Stomach smooth muscle (tissue), 2 donors: ENCODE measurements at regions not wholly inside any gene's neighbourhood (a gene's known extent, or its start where the extent isn't known, plus 50 kb on each side); places are given as distances from the start of the nearest gene placed in this dataset.

ENCODE experiments used
- H3K27ac ChIP-seq: one replicate; pipeline ENCODE4 v1.7.0; 2013; ENCODE audit warnings: mild to moderate bottlenecking, low read length, inconsistent platforms
- H3K27me3 ChIP-seq, 2 donors: one replicate each; pipeline ENCODE4 v1.7.0; 2013; ENCODE audit warnings: low read length in 2 of 2; ENCODE audit not compliant: insufficient read depth in 2 of 2, control insufficient read depth in 1 of 2
- H3K36me3 ChIP-seq, 2 donors: one replicate each; pipeline ENCODE4 v1.7.0; 2013; ENCODE audit warnings: low read length in 2 of 2; ENCODE audit not compliant: control insufficient read depth in 2 of 2, insufficient read depth in 2 of 2
- H3K4me1 ChIP-seq: one replicate; pipeline ENCODE4 v1.7.0; 2013; ENCODE audit warnings: low read length; ENCODE audit not compliant: control insufficient read depth, insufficient read depth
- H3K4me3 ChIP-seq, 2 donors: one replicate each; pipeline ENCODE4 v1.7.0; 2013; ENCODE audit warnings: low read length in 2 of 2
- H3K9ac ChIP-seq, 2 donors: one replicate each; pipeline ENCODE4 v1.7.0; 2013; ENCODE audit warnings: low read length in 2 of 2, mild to moderate bottlenecking in 1 of 2
- H3K9me3 ChIP-seq, 2 donors: one replicate each; pipeline ENCODE4 v1.7.0; 2013; ENCODE audit warnings: low read length in 2 of 2; ENCODE audit not compliant: control insufficient read depth in 2 of 2
- donor health status: healthy.
- donor health status: Pancreatic carcinoma.

DNA sequence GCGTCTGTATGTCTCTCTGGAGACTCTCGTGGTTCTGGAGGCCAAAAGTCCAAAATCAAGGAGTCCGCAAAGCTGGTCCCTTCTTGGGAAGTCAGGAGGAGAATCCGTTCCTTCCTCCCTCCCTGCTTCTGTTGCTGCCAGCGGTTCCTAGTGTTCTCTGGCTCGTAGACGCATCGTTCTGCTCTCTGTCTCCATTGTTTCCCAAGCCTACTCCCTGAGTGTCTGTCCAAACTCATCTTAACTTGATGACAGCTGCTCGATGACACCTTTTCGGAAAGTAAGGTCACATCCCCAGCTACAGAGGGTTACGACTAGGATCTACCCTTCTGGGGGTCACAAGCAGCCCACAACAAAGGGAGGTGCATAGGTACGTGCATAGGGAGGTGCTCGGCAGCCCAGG, 80.7 kb upstream of the FOXF1 start:
- Histone ChIP-seq H3K4me3 (peak overlapping the region in 1 of 2 donors; percentile 8), H3K9ac (peak overlapping the region; percentile 51 to 64), H3K9me3 (no peaks in the 10 kb centered on the region), H3K36me3 (no peaks in the 10 kb centered on the region), H3K27me3 (no peaks in the 10 kb centered on the region), H3K4me1 (peaks cover 62% of the 10 kb centered on the region), H3K27ac (peak overlapping the region; percentile 97)

DNA sequence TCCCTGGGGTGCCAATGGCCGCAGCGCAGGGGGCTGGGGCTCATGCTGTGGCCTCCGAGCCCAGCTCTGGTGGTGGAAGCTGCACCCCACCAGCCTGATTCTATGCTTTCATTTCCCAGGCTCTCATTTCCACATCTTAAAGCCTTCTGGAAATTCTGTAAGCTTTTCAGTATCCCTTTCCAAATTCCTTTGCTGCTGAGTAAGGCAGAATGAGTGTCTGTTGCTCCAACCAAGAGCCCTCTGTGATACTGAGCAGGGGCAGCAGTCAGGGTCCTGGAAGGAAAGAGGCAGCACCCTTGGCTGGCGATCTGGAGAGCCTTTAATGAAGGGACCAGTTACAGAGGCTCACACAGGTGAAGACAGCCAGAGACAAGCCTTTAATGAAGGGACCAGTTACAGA, 79.5 kb upstream of the FOXF1 start:
- H3K4me1 ChIP-seq = peaks cover 54% of the 10 kb centered on the region
- H3K9ac ChIP-seq = peak overlapping the region; percentile 36 to 62
- no peaks in the 10 kb centered on the region for H3K27me3 ChIP-seq
- H3K36me3 ChIP-seq = no peaks in the 10 kb centered on the region
- H3K27ac ChIP-seq = peak overlapping the region; percentile 97
- no peaks in the 10 kb centered on the region for H3K9me3 ChIP-seq
- H3K4me3 ChIP-seq = no peak overlapping the region

DNA sequence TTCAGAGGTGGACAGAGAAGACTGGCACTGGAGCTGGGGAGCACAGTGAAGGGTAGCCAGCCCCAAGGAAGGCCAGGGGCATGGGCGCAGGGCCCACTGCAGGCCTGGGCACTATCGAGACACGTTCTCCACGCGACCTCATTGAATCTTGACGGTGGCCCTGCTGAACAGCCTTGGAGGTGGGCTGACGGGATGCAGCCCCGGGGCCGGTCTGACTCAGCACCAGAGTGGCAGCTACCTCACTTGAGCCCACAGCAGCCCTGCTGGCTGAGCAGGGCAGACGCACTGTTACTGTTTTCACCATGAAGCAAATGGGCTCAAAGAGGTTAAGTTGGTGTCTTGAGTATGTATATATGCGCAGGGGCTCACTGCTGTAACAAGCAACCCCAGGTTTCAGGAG, 78.8 kb upstream of the FOXF1 start:
- peaks cover 54% of the 10 kb centered on the region for H3K4me1 ChIP-seq

DNA sequence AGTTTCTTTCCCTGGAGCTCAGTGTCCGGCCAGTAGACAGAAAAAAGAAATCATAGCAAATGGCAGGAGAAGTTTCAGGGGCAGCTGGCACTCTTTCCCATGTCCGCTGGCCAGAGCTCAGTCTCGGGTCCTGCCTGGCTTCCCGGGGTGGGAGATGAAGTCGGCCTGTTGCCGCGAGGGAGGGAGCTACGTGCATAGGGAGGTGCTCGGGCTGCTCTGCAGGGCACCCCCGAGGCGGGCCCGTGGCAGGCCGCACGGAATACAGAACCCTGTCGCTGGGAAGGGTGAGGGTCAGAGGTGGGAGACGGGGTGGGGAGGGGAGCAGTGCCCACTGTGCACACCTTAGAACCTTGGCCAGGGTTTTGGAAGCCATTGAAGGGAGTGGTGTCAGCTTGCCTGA, 78.3 kb upstream of the FOXF1 start:
- peaks cover 54% of the 10 kb centered on the region for H3K4me1 ChIP-seq
- no peaks in the 10 kb centered on the region for H3K36me3 ChIP-seq
- H3K4me3 ChIP-seq = peak overlapping the region in 1 of 2 donors; percentile 54
- H3K9ac ChIP-seq = peak overlapping the region; percentile 62 to 71
- no peaks in the 10 kb centered on the region for H3K9me3 ChIP-seq
- no peaks in the 10 kb centered on the region for H3K27me3 ChIP-seq
- peak overlapping the region; percentile 97 for H3K27ac ChIP-seq

More for the DNA sequence above, 78.8 kb upstream of the FOXF1 start:
- H3K4me3 ChIP-seq = peak overlapping the region in 1 of 2 donors; percentile 15
- H3K9ac ChIP-seq = peak overlapping the region; percentile 62 to 71
- H3K9me3 ChIP-seq = no peaks in the 10 kb centered on the region
- no peaks in the 10 kb centered on the region for H3K36me3 ChIP-seq
- H3K27me3 ChIP-seq = no peaks in the 10 kb centered on the region
- peak overlapping the region; percentile 97 for H3K27ac ChIP-seq

DNA sequence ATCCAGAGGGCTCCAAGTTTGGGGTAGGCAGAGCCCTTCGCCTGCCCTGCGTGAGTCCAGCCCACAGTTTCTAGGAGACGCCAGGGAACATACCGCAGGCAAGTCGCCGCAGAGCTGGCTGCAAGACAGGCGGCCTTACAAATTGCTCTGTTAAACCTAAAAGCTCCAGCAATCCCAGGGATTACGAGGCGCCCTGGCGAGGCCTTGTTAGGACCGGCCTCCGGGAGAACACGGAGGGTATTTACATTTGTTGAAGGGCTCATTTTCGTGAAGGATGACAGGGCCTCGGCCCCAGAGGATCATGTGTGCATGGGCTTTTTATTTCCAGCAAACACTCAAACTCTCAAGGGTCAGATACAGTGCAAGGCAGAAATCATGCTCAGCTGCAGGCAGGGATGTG, 77.6 kb upstream of the FOXF1 start:
- Histone ChIP-seq H3K36me3 (no peaks in the 10 kb centered on the region), H3K4me3 (peak overlapping the region in 1 of 2 donors; percentile 54), H3K27me3 (no peaks in the 10 kb centered on the region), H3K4me1 (peaks cover 54% of the 10 kb centered on the region), H3K9me3 (no peaks in the 10 kb centered on the region), H3K9ac (peak overlapping the region; percentile 36 to 71), H3K27ac (peak overlapping the region; percentile 97)

DNA sequence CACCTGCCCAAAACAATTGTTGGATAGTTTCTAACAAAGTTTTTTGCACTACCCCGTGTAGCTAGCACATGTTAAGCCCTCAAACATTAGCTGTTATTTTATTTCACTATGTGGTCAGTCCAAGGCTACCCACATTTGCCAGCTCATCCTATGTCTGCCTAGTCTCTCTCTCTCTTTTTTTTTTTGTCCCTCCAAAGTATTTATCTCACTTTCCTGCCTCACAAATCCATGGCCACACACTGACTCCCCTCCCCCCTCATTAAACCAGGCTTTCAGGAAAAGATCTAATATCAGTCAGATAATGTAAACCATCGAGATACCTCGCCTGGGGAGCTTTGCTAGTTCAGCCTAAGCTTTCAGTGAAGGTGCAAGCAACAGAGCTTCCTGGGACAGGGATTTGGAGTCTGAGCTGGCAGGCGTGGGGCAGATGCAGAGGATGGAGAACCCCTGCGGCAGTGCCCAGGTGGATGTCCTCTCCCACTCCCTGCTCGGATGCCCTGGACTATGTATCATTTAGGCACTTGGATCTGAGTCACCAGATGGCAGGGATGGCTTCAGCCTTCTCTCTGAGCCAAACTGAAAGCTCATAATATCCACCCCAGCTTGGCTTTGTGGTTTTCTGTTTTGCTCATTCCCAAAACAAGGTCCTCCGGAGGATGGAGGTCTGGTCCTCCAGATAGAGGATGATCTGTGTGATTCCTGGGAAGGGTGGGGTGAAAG, 73.7 kb upstream of the FOXF1 start:
- H3K36me3 ChIP-seq = no peaks in the 10 kb centered on the region
- no peaks in the 10 kb centered on the region for H3K9me3 ChIP-seq
- H3K27ac ChIP-seq = no peak overlapping the region
- H3K4me3 ChIP-seq = no peak overlapping the region
- H3K4me1 ChIP-seq = peaks cover 34% of the 10 kb centered on the region
- no peaks in the 10 kb centered on the region for H3K27me3 ChIP-seq
- H3K9ac ChIP-seq = no peak overlapping the region

DNA sequence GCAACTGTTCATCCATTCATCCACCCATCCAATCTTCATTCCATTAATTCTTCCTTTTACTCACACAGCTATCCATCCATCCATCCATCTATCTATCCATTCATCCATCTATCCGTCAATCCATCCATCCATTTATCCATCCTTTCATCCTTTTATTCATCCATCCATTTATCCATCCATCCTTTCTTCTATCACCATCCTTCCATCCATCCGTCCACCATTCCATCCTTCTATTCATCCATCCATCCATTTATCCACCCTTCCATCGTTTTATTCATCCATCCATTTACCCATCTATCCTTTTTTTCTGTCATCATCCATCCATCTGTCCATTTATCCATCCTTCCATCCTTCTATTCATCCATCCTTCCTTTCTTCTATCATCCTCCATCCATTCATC, 73.0 kb upstream of the FOXF1 start:
- H3K27me3 ChIP-seq = no peaks in the 10 kb centered on the region
- peaks cover 33% of the 10 kb centered on the region for H3K4me1 ChIP-seq
- no peak overlapping the region for H3K9ac ChIP-seq
- H3K36me3 ChIP-seq = no peaks in the 10 kb centered on the region
- H3K4me3 ChIP-seq = no peak overlapping the region
- H3K9me3 ChIP-seq = no peaks in the 10 kb centered on the region
- no peak overlapping the region for H3K27ac ChIP-seq

DNA sequence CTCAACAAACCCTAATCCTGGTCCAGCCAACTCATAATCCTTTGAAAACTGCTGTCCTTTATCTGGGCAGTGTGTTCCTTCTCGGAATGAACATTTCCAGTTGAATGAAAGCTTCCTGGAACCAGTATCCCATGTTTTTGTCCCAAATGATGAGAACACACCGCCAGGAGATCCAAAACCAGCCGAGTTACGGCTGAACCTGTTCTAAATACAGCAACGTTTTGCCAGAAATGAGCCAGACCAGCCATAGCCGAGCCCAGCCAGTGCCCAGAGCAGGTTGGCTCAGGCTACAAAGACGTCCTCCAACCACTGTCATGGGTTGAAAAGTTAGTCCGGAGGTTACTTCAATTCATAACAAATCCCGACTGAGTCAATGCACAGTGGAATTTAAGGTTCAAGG, 67.6 kb upstream of the FOXF1 start:
- Histone ChIP-seq H3K9ac (peak overlapping the region in 1 of 2 donors; percentile 39), H3K4me1 (peaks cover 30% of the 10 kb centered on the region), H3K27me3 (no peaks in the 10 kb centered on the region), H3K36me3 (no peaks in the 10 kb centered on the region), H3K27ac (peak overlapping the region; percentile 78), H3K4me3 (no peak overlapping the region), H3K9me3 (no peaks in the 10 kb centered on the region)

DNA sequence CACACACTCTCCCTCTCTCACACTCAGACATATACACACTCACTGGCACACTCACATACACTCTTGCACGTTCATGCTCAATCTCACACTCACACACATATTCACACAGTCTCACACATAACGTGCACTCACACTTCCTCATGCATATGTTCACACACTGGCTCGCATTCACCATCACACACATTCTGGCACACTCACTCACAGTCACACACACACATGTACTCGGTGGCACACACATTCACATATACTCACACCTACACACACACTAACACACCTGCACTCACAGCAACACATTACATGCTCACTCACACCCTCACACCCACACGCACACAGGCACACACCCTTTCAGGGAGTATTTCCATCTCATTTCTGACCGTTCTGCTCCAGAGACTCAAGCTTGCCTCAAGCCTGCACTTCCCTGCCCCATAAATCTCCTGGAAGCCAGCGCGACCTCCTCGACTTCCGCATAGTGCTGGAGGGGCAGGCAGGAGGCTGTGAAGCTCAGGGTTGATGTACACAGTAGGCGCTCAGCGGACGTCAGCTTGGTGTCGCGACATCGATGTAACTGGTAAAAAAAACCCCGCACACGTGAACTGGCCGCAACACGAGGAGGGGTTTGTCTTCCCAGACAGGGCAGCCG, 66.7 kb upstream of the FOXF1 start:
- H3K27me3 ChIP-seq = no peaks in the 10 kb centered on the region
- H3K27ac ChIP-seq = no peak overlapping the region
- no peaks in the 10 kb centered on the region for H3K36me3 ChIP-seq
- no peaks in the 10 kb centered on the region for H3K9me3 ChIP-seq
- peaks cover 39% of the 10 kb centered on the region for H3K4me1 ChIP-seq
- H3K9ac ChIP-seq = no peak overlapping the region
- no peak overlapping the region for H3K4me3 ChIP-seq

DNA sequence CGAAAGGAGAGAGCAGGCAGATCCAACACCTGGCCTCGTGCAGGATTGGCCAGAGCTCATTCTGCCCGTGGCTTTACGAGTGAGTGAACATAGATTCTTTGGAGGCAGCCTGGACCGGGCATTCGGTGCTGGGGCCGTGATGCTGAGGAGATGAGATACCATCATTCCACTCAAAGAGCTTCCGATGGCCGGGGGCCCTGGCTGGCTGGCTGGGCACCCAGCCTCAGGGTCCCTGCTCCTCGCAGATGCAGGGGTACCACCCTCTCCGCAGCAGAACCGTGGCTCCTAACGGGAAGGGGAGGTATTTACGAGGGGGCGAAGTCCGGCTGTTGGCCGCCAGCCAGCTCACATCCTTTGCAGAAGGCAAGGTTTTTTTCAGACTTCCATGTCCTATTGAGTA, 66.1 kb upstream of the FOXF1 start:
- H3K4me1 ChIP-seq = peaks cover 43% of the 10 kb centered on the region
- no peak overlapping the region for H3K9ac ChIP-seq
- no peaks in the 10 kb centered on the region for H3K27me3 ChIP-seq
- H3K36me3 ChIP-seq = no peaks in the 10 kb centered on the region
- H3K4me3 ChIP-seq = no peak overlapping the region
- no peaks in the 10 kb centered on the region for H3K9me3 ChIP-seq
- no peak overlapping the region for H3K27ac ChIP-seq

DNA sequence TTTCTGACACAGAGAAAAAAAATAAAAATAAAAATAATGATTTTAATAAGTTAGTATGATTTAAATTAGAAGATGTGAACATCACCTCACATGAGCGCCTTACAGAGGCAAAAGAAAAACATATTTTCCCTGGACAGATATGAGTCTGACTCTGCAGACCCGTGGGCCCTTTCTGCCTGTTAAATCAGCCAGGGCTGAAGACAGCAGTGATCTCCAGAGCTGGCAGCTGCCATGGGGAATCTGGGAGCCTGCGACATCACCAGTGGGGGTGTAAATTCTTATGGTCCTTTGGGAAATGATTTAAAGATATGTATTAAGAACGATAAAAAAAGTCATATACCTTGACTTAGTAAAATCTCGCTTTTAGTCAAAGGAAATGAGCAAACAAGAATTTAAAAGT, 65.7 kb upstream of the FOXF1 start:
- no peak overlapping the region for H3K4me3 ChIP-seq
- no peak overlapping the region for H3K27ac ChIP-seq
- no peaks in the 10 kb centered on the region for H3K27me3 ChIP-seq
- H3K36me3 ChIP-seq = no peaks in the 10 kb centered on the region
- H3K9ac ChIP-seq = no peak overlapping the region
- H3K9me3 ChIP-seq = no peaks in the 10 kb centered on the region
- peaks cover 39% of the 10 kb centered on the region for H3K4me1 ChIP-seq
